Mucosa of descending colon (tissue), 3 donors: ENCODE measurements at regions not wholly inside any gene's neighbourhood (a gene's known extent, or its start where the extent isn't known, plus 50 kb on each side); places are given as distances from the start of the nearest gene placed in this dataset.
"Not testable (repeated sequence)": the region's sequence is repeated elsewhere in the genome, so short reads cannot be mapped to it uniquely, and the experiment has no call there.

Experiments
- ATAC-seq: fragments of 200-7000 bp; cut with Tn5 transposase; one replicate; pipeline ENCODE4 v1.9.1; 2020; ENCODE audit warnings: mild to moderate bottlenecking, moderate library complexity
- DNase-seq, 3 donors: peaks; one replicate each; pipeline ENCODE4 v3.0.0-alpha.2; 2020
- H3K36me3 ChIP-seq: fragments of 200-600 bp; one replicate; pipeline ENCODE4 v1.8.0; 2021; ENCODE audit warnings: low read depth, mild to moderate bottlenecking
- H3K4me1 ChIP-seq: fragments of 200-600 bp; one replicate; pipeline ENCODE4 v1.8.0; 2021; ENCODE audit warnings: low read depth, mild to moderate bottlenecking
- H3K4me3 ChIP-seq: fragments of 200-600 bp; one replicate; pipeline ENCODE4 v1.8.0; 2021; ENCODE audit warnings: mild to moderate bottlenecking
- H3K9me3 ChIP-seq: fragments of 200-600 bp; one replicate; pipeline ENCODE4 v1.8.0; 2021; ENCODE audit warnings: mild to moderate bottlenecking
- intact Hi-C, 2 donors: fragments of 100-400 bp; cut with DNase I in 1 of 2; cut with micrococcal nuclease in 1 of 2; formaldehyde crosslinking; loops; one replicate each; pipeline versions ENCODE4 v1.11.0 to v1.11.1; 2022; cut with DNase I, micrococcal nuclease
- TF ChIP-seq, protein P1 (sequence below): fragments of 200-600 bp; IDR thresholded peaks from one replicate; pipeline ENCODE4 v1.8.0; 2022; ENCODE audit warnings: antibody characterized with exemption, mild to moderate bottlenecking
- donor health status: DM: no; HTN: no; CAD: no; lungs with moderate emphysema.
- donor health status: DM: no; HTN: no; CAD: no.
- donor health status: DM: no; HTN: yes; CAD: no.

DNA sequence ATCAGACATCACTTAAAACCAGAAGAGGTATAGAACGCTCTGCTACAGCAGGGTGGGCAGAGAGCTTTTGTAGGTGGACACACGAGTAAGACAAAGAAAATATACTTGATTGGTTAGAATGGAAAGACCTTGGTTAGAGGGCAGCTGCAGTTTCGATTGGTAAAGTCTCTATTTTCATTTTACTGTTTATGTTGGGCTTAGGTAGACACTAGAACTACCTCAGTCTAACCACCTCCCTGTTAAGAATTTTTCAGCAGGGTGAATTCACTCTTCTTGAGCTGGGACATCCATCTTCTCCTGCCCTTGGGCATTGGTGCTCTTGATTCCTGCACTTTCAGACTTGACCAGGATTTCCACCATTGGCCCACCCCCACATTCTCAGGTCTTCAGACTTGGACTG lies 116.3 kb downstream of the BASP1 start:
- ATAC-seq = no peak
- TF ChIP-seq, protein P1, sequence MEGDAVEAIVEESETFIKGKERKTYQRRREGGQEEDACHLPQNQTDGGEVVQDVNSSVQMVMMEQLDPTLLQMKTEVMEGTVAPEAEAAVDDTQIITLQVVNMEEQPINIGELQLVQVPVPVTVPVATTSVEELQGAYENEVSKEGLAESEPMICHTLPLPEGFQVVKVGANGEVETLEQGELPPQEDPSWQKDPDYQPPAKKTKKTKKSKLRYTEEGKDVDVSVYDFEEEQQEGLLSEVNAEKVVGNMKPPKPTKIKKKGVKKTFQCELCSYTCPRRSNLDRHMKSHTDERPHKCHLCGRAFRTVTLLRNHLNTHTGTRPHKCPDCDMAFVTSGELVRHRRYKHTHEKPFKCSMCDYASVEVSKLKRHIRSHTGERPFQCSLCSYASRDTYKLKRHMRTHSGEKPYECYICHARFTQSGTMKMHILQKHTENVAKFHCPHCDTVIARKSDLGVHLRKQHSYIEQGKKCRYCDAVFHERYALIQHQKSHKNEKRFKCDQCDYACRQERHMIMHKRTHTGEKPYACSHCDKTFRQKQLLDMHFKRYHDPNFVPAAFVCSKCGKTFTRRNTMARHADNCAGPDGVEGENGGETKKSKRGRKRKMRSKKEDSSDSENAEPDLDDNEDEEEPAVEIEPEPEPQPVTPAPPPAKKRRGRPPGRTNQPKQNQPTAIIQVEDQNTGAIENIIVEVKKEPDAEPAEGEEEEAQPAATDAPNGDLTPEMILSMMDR = no peak
- intact Hi-C loops = no loop called here

DNA sequence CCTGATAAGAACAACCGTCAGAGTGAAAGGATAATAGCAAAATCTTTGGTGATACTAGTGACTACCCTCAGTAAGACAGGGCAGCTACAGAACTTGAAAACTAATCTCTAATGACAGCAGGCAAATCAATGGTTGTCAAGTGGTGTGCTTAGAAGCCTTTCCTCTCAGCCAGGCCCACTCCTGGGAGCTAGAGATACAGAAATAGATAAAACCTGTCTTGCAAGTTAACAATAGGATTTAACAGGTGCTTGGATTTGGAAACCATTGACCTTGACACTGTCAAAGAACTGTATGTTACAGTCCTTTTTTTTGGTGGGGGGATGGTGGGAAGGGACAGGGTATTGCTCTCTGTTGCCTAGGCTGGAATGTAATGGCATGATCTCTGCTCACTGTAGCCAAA lies 118.6 kb downstream of the BASP1 start:
- TF ChIP-seq, protein P1 = no peak
- Histone ChIP-seq H3K4me1 (no peaks in the 10 kb centered on the region), H3K36me3 (no peaks in the 10 kb centered on the region), H3K9me3 (no peaks in the 10 kb centered on the region), H3K4me3 (no peak overlapping the region)
- ATAC-seq (no peak), DNase-seq (no peak)
- intact Hi-C loops = no loop called here

More for the DNA sequence above, 116.3 kb downstream of the BASP1 start:
- DNase-seq = no peak
- no peaks in the 10 kb centered on the region for H3K4me1 ChIP-seq
- no peaks in the 10 kb centered on the region for H3K36me3 ChIP-seq
- no peak overlapping the region for H3K4me3 ChIP-seq
- no peaks in the 10 kb centered on the region for H3K9me3 ChIP-seq

DNA sequence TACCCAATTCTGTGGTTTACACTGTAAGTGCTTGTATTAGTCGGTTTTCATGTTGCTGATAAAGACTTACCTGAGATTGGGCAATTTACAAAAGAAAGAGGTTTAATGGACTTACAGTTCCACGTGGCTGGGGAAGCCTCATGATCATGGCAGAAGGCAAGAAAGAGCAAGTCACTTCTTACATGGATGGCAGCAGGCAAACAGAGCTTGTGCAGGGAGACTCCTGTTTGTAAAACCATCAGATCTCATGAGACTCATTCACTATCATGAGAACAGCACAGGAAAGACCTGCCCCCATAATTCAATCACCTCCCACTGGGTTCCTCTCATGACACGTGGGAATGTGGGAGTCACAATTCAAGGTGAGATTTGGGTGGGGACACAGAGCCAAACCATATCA lies 119.3 kb downstream of the BASP1 start:
- intact Hi-C loops, H3K9me3 ChIP-seq, ATAC-seq, H3K4me3 ChIP-seq, H3K4me1 ChIP-seq, H3K36me3 ChIP-seq, DNase-seq: not testable (repeated sequence)

DNA sequence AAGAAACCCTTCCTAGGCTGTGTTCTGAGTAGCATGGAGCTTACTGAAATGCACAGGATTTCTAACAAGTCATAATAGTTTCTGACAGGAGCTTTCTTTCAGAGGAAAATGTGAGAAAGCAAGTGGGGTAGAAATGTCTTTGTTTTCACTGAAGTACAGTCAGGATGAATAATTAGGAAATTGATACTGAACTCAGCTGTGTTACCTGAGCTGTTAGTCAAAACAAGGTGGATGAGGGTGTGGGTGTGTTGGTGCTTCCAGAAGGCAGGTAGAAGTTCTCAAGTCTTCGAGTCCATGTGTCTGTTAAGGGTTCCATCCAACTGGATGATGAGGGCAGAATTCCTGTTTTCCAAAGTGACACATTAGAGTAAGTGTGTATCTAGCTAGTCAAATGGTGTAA lies 122.4 kb downstream of the BASP1 start:
- DNase-seq (no peak), ATAC-seq (no peak)
- no peaks in the 10 kb centered on the region for H3K36me3 ChIP-seq
- no peaks in the 10 kb centered on the region for H3K4me1 ChIP-seq
- intact Hi-C loops = no loop called here
- TF ChIP-seq, protein P1 = no peak
- H3K4me3 ChIP-seq = no peak overlapping the region
- no peaks in the 10 kb centered on the region for H3K9me3 ChIP-seq

DNA sequence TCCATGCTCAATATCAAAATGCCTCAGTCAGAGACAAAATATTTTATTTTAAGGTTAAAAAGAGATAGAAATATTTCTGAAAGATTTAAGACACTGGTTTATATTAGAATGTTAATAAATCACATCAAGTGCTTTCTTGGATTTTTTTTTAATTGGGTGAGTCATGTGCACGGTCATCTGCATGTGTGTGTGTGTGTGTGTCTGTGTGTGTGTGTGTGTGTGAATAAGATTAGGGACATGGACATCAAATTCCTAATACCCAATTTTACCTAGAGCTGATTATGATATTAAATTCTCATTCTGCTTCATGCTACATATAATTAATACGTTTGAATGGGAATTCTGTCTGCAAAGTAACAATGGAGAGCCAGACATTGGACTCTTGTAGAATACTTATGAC lies 122.9 kb downstream of the BASP1 start:
- Histone ChIP-seq H3K4me1 (no peaks in the 10 kb centered on the region), H3K36me3 (no peaks in the 10 kb centered on the region), H3K4me3 (no peak overlapping the region), H3K9me3 (no peaks in the 10 kb centered on the region)
- DNase-seq (no peak), ATAC-seq (no peak)
- intact Hi-C loops = no loop called here
- TF ChIP-seq, protein P1 = no peak

DNA sequence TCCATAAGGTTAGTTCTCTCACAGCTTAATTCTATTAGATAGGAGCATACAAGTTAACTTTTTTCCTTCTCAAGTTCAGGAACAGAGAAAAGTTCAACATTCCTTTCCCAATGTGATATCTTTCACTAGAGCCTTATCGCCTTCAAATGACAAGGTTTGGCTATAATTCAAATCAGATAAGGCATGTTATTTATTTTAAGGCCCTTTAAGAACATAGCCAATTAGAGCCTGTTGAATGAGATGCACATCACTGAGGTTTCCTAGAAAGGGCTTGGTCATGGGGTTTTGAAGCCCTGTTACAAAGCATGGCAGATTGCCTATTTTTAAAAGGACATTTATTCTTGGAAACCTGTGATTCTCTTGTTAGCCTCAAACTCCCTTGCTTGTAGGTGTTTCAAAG lies 123.4 kb downstream of the BASP1 start:
- no peak for DNase-seq
- no peak for ATAC-seq
- Histone ChIP-seq H3K4me3 (no peak overlapping the region), H3K36me3 (no peaks in the 10 kb centered on the region), H3K4me1 (no peaks in the 10 kb centered on the region), H3K9me3 (no peaks in the 10 kb centered on the region)
- intact Hi-C loops = no loop called here
- TF ChIP-seq, protein P1 = no peak
